HCT116 (cell line): ENCODE measurements at regions not wholly inside any gene's neighbourhood (a gene's known extent, or its start where the extent isn't known, plus 50 kb on each side); places are given as distances from the start of the nearest gene placed in this dataset.

Experiments used
- CBX3 ChIP-seq: IDR thresholded peaks from 2 replicates; pipeline ENCODE4 v1.6.1; 2012; ENCODE audit warnings: low read depth
- SP1 ChIP-seq: IDR thresholded peaks from 2 replicates; pipeline ENCODE4 v1.6.1; 2012; ENCODE audit warnings: low read depth

DNA sequence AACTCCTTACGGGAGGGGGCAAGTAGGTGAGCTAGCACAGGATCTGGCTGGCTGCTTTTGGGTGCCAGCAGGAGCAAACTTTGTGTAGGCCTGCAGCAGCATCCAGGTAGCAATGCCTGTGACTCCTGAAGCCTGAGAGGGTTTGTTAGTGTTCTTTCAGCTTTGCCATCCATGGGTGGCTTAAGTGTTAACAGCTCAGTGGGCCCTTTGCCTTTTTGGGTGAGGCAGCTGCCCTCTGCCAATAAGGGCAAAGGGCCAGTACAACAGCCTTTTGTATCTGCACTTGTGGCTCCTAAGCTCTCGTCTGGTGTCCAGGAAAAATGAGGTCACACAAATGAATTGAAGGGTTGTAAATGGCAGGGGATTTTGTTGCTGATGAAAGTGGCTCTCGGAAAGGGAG is 359.0 kb upstream of the CHRM2 start:
- TF ChIP-seq SP1 (no peak), CBX3 (no peak)
